Fibroblast of skin of abdomen (primary cell): ENCODE measurements at regions not wholly inside any gene's neighbourhood (a gene's known extent, or its start where the extent isn't known, plus 50 kb on each side); places are given as distances from the start of the nearest gene placed in this dataset.
A peak's percentile ranks its signal among the peaks of the same experiment; 100 is the strongest.
"Not testable (repeated sequence)": the region's sequence is repeated elsewhere in the genome, so short reads cannot be mapped to it uniquely, and the experiment has no call there.

Source experiments
- DNase-seq: peaks from one replicate; pipeline ENCODE4 v3.0.0-alpha.2; 2013

GRCh38 chr2:155663265-155663664 lies 669.3 kb downstream of the NR4A2 start:
- no peak for DNase-seq

DNA sequence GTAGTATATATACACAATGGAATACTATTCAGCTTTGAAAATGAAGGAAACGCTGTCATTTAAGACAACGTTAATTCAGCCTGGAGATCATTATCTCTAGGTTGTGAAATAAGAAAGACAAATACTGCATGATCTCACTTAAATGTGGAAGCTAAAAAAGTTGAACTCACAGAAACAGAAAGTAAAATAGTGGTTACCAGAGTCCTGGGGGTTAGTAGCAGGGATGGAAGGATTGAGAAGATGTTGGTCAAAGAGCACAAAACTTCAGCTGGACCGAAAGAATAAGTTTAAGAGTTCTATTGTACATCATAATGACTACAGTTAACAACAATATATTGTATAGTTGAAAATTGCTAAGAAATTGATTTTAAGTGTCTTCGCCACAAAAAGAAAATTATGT lies 670.3 kb downstream of the NR4A2 start:
- no peak for DNase-seq

- no peak for DNase-seq
Observed at GRCh38 chr2:155653176-155653575, 679.3 kb downstream of the NR4A2 start.

- DNase-seq, result no peak
Observed at GRCh38 chr2:155651851-155652250, 680.7 kb downstream of the NR4A2 start.

- DNase-seq, result no peak
Observed at GRCh38 chr2:155645791-155646190, 686.7 kb downstream of the NR4A2 start.

DNA sequence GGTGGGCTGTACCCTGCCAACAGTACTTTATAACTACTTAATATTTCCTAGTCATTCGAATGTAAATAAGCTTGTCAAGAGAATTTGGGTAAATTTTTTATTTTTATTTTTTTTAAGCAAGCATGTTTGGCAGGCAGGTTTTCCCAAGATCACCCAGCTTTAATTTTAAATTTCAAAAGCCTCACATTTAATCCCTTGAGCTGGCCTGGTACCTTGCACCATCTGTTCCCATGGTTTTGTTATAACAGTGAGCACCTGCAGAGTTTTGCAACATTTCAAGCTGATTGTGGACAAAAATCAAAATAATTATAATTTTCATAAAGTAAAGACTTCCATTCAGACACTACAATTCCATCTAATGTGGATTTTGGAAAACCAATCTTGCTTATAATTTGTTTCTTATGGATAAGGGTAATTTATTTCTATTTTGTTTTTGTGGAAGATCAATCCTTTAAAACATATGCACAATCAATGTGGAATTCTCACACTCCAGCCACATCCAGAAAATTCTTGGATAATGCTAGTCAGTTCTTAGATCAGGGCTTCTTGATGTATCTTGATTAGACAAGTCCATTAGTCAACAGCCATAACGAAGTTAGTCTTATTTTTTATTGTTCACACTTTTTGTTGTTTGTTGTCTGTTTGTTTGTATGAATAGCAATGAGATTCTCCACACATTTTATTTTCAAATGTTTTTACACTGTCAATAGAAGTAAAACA lies 689.3 kb downstream of the NR4A2 start:
- no peak for DNase-seq

DNA sequence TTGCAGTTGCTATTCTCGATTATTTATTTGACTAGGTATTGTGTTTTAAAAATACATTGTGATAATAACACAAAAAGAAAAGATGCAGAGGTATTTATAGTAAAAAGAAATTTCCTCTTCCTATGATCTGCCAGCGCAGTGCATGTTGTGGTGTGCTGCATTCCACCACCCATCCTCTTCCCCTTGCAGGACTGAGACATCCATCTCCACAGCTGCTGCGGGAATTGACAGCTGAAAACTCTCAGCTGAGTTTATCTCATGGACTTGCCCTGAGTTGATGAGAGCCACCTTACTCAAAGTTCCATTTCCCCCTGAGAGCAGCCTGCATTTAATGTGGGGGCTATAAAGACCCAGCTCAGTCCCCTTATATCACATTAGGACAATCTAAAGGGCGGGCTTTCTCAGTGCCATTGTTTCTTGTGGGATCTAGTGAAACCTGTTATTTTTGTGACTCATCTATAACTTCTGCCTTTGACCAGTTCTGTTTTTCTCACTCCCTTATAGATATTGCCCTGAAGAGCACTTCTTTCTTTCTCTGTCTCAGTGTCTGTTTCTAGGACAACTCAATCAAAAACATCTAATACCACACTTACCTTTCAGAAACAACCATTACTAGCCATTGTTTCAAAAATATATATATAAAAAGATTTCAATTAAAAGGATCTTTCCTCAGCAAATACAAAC lies 698.5 kb downstream of the NR4A2 start:
- DNase-seq, result no peak

DNA sequence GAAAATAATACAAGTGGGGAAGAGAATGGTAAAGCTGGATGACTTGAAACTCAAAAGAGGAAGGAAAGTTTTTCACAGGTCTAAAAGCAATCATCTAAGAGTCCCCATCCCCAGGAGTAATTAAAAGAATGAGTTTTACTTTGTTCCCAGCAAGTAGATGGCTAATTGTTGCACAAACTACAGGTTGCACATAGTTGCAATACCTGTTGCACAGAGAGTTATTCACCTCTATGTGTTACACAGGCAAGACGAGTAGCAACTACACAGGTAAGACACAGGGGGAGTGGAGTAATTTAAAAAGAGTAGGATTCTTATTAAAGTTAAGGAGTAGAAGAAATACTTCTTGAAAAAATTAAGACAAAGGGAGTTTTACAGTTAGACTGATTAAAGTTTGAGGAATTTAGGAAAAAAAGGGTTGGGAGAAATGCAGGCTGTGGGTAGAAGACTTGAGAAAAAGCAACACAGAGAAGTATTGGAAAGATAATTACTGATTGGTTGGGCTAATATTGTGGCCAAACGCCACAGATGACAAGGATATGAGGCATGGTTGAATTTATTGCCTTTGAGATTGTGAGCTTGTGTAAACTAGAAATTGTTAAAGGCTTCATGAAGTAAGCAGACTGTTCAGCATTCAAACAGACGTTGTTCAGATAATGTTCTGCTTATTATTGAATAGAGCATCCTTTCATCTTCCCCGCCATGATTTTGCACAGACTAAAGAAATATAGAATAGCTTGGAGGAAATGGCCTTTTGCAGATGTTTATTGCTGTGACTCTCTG lies 699.3 kb downstream of the NR4A2 start:
- no peak for DNase-seq

GRCh38 chr2:155630760-155631159 lies 701.8 kb downstream of the NR4A2 start:
- DNase-seq, result no peak

DNA sequence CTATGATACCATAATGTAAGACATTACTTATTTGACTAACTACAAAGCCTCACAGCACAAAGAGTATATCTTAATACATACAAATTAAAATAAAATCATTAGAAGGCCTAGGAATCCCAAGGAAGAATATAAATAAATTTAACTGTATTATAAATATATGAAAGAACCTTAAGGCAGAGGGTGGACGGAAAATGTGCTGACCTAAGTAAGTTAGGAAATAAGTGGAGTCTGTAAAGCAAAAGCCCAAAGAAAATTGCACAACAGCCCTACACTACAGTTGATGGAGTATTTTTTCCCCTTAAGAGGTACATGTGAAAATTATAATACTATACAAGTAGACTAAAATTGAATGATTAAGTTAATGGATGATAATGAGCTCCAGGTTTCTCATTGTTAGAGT lies 710.1 kb downstream of the NR4A2 start:
- no peak for DNase-seq

DNA sequence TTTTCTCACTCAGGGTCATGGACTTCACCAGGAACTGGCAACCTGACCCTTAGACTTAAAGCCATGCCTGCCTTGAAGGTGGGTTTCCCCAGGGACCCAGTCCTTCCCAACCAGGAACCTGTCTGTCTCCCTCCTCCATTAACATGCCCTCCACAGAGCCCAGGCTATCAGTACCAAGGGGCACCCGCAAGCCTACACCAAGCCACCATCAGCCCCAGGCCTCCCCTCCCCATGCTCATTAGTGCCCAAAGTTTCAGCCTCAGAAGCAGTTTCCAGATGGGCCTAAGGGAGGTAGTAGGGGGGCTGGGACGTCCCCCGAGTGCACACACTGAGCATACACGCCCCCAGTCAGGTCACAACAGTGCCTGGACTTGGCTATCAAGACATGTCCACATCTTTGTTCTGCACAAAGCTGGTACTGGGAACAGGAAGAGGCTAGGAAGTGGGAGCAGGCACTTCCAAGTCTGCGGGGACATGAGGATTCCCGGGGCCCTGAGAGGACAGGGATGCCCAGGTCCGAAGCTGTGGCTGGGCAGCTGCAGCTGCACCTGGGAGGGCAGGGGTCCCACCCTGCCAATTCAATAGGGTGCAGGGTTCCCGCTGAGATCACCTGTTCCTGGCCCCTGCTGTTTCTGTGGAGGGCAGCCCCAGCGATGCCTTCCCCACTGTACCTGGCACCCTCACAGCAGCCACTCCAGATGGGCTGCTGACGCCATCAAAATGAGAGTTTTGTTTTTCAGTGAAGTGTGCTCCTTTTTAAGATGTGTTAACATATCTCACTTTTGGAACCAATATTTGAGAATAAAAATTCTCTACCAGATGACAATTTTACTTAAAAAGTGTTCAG lies 731.4 kb downstream of the NR4A2 start:
- no peak for DNase-seq

DNA sequence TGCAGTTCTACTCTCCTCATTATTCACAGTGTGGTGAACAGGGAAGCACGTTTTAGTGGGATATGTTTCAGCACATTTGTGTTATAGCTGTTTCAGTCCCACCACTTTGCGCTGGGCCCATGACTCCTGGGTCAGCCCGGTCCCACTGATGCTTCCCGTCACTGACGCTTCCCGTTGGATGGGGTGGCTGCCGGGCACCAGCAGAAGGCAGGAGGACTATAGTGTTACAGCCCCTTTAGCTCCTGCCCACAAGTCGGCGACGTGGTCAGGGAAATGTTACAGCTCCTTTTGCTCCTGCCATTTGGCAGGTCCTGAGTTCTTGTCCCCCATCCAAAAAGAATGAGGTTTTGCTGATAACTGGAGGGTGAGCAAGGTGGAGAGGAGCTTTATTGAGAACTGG lies 732.2 kb downstream of the NR4A2 start:
- DNase-seq, result no peak

DNA sequence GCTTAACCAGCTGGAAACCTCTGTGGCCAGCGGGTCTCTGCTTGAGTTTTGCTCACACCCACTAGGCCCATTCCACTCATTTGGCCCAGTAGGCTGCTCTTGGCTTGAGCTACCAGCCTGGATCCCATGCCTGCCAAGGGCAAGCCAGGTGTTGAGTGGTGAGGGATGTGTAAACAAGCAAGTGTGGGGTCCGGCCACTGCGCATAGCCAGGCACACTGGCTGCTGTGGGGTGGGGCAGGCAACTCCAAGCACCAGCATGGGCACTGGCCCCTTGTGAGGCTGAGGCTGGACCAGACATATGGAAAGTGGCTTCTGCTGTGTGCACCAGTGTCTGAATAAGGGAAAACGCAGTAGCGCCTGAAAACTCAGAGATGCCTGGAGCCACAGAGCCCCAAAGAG lies 732.7 kb downstream of the NR4A2 start:
- DNase-seq, result no peak

DNA sequence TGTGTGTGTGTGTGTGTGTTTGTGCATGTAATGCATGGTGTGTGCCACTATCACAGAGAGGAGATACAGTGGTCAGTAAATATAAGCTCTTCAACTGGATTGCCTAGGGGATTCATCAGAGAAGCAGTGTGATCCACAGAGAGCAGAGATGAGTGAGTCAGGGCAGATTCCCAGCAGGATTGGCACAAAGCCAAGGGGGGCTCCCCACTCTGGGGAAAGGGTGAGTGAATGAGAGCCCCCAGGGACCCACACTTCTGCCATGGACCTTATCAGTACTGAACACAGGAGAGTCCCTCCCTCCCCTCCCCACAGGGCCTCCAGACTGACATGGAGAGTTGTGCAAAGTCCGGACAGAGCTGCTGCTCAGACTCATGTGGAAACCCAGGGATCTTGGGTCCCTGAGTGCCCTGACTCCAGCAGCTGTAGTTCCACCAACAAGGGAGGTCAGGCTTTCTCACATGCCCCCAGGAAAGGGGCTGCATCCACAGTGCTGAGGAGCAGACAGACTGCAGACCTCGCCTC lies 748.8 kb downstream of the NR4A2 start:
- DNase-seq, result no peak

GRCh38 chr2:155574941-155575340 lies 757.6 kb downstream of the NR4A2 start:
- DNase-seq, result no peak

DNA sequence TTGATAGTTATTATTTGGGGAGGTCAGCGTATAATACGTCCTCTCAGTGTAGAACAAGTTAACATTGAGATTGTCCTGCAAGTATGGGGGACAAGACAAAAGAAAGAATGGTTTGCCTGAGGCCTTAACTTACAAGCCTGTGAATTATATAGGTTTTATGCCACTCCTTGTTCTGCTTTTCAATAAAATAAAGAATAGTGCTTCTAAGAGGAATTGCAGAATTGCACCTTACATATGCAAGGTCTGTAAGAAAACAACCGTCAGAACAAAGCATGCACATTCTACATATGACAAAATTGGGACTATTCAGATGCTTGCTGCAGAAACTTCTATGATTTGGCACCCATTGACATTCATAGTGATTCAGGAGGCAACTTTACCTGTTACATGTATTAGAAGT lies 785.0 kb downstream of the NR4A2 start:
- no peak for DNase-seq

DNA sequence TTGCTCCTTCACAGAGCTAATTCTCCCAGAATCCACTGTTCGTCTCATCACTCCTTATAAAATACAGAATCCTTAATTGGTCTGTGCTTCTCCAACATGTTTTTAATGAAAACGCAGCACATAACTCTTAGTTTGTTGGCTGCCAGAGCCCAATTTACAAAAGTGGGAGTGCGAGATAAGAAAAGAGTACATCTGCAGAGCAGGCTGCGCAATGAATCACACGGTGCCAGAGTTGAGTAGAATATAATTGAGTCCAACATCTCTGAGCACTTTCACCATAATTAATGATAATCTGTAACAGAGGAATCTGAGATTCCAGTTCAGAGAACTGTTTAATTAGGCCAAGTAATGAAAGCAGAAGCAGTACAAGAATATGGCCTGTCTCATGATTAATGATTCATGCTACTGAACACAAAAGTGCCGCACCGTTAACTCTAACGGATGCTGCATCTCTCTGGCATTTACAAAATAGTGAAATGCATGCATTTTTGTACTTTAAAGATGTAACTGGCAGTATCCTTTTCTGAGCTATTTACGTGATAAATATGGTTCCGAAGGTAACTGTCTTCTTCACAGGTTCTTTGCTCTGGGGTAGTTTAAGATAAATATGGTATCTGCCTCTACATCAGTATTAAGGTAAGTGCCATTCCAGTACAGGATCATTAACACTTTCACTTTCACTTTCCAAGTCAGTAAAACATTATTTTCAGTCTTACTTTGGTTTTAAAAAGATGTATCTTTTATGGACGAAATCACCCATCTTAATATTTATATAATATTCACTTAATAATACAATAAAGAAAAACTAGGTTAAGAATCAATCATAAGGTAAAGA lies 785.6 kb downstream of the NR4A2 start:
- peak; percentile 8 for DNase-seq

- DNase-seq, result not testable (repeated sequence)
Observed at GRCh38 chr2:155539028-155539427, 793.5 kb downstream of the NR4A2 start.

DNA sequence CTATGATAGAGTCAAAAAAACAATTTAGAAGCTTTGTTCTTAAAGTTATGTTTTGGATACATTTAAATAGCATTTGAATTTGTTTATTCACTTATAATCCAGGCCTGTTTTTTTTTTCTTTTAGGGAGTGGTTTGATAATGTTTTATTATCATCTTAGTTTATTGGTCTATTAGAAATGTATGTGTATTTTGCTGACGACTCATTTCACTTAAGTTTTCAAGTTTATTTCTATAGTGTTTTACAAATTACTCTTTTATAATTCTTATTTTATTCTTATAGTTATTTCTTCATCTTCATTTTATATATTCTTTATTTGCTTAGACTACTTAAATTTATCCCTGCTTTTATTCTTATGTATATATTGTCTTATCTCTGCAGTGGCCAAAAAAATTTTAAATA lies 804.5 kb downstream of the NR4A2 start:
- DNase-seq, result no peak

GRCh38 chr2:155525199-155525598 lies 807.3 kb downstream of the NR4A2 start:
- DNase-seq, result no peak

DNA sequence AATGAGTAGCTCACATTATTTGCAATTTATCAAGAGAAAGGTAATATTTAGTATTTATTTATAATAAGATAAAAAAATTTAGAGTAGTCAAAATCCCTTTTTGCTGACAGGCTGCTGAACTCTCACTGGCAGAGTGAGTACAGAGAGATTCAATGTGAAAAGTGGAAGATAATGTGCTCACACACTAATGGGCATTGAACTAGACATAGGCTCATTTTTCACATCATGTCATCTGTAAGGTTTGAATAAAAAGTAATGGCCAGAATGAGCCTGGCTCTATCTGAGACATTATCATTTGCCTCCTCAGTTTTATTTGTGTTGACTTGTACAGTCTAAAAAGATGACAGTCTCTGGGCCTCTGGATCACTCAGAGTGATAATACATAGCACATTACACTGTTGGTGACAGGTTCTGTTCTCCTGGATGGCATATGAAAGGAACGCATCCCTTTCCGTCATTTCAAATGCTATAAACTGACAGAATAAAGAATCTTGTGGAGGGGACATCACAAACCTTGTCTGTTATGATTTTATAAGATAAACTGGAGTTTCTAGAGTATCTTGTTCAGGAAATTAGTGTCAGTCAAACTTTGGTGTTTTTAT lies 812.9 kb downstream of the NR4A2 start:
- no peak for DNase-seq
